HG03175 (cell line): ENCODE measurements at regions not wholly inside any gene's neighbourhood (a gene's known extent, or its start where the extent isn't known, plus 50 kb on each side); places are given as distances from the start of the nearest gene placed in this dataset.

Experiments used
- ATAC-seq: cut with Tn5 transposase; IDR thresholded peaks from one replicate; pipeline ENCODE4 v1.9.1; 2021; ENCODE audit warnings: mild to moderate bottlenecking, moderate library complexity; ENCODE audit not compliant: unreplicated experiment

GRCh38 chrX:39609941-39610340 lies 487.8 kb downstream of the BCOR start:
- ATAC-seq, result no peak

DNA sequence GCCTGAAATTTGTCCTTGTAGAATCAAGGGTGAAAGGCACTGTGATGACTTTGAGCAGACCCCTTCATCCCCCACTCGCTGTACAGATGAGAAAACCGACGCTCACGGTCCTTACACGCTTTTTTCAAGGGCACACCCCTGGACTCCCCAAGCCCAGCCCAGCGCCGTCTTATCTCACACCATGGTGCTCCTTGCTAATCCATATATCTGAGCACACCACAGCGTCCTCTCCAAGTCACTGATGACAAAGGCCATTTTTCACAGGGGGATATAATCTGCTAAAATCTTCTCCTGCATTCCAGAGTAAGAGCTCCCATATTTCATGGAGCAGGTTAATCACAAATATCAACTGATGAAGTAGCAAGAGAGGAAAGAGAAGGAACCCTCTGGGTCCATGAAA lies 486.3 kb downstream of the BCOR start:
- no peak for ATAC-seq

- no peak for ATAC-seq
Observed at GRCh38 chrX:39613482-39613995, 484.2 kb downstream of the BCOR start.

DNA sequence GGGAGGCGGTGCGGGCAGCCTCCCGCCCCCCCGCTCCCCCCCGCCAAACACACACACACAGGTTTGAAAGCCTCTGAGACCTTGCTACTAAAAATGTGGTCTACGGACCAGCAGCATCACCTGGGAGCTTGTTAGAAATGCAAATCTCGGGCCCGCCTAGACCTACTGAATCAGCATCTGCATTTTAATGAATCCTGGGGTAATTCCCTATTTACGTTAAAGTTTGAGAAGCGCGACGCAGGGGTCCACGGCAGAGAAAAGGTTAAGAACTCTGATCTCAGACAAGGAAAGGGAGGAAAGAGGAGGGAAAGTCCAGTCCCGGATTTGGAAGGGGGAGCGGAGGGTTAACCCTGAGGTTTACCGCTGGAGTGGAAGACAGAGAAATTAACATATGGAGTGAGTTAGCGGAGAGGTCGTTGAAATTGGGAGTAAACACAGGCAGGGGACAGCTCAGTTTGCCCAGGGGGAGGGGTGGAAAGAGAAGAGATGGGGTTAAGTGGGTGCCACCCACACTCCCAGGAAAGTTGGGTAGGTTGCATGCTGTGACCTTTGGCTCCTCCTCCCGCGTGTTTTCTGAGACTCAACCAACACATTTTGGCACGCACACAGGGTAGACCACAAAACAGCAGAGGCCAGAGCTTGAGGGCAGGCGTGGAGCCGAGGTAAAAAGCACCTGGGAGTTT lies 483.6 kb downstream of the BCOR start:
- ATAC-seq, result no peak

- no peak for ATAC-seq
Observed at GRCh38 chrX:39614680-39614998, 483.1 kb downstream of the BCOR start.

DNA sequence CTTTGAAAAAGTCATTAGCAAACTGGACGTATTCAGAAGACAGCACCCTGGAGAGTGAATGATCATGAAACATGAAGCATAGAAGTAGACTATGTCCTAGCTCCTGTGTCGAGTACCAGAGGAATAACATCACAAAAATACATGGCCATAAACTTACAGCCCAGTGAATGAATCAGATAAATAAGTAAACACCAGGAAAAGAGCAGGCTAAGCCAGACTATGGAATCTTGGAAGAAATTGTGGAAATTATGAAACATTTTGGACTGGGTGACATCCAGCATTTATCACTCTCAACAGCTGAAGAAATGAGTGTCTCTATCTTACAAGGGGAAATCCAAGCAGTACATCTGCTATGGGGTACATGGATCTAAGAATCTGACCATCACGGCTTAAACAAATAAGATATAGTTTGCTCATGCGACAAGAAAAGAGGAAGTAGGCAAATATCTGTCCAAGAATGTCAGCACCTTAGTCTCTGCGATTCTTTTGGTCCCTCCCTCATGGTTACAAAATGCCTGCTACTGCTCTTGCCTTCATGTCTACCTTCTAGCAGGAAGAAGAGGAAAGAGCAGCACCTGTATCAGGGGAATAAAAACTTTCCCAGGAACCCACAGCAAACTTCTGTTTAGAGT lies 481.5 kb downstream of the BCOR start:
- peak; percentile 56 for ATAC-seq

DNA sequence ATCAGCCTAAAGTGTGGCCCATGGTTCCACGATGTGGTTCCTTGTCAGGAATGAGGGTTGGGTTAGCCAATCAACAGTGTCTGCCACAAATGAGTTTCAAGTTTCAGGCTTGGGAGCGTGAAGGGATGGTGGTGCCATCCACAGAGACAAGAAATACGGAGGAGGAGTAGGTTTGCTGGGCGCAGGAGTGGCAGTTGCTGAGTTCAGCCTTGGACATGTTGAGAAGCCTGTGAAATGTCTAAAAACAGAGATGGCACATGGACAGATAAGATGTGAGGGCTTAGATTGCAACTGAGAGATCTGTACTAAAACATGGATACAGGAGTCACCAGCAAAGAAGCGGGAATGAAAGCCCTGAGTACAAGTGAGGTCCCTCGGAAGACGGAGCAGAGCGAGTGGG lies 481.0 kb downstream of the BCOR start:
- no peak for ATAC-seq

GRCh38 chrX:39618178-39618577 lies 479.6 kb downstream of the BCOR start:
- no peak for ATAC-seq

DNA sequence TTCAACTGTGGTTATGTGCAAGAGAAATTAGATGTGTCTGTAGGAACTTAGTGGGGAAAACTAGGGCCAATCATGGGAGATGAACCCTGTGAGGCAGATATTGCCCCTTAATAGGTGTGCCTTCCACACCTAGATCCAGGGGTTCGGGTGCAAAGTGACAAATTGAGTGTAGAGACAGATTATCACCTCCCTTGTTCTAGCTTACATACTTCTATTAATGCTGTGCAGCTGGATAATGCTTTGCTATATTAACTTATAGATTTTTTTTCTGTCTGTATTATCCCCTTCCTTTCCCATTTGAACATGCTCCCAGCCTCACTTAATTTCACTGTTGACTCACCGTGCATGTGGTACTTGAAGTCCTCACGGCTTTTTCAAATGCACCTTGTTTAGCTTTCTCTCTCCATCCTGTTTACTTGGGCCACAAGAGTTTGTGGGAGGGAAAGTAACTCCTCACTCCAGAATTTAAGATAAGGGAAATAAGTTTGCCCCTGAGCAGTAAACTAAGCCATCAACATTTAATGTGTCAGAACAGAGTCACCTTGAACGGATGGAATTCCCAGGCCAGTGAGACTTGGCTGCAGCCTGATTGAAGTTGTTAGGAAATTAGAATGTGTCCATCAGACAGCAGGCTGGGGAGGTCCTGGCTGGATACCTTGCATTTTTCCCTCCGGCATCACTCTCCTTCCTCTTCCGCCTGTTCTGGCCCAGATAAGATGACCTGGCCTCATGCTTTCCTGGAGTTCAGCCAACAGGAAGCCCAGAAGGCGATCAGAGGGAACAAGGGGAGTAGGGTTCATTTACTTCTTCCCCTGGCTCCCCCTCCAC lies 478.4 kb downstream of the BCOR start:
- no peak for ATAC-seq

- ATAC-seq, result no peak
Observed at GRCh38 chrX:39624166-39624565, 473.6 kb downstream of the BCOR start.

GRCh38 chrX:39625810-39626209 lies 471.9 kb downstream of the BCOR start:
- ATAC-seq, result no peak

- no peak for ATAC-seq
Observed at GRCh38 chrX:39626749-39627148, 471.0 kb downstream of the BCOR start.

DNA sequence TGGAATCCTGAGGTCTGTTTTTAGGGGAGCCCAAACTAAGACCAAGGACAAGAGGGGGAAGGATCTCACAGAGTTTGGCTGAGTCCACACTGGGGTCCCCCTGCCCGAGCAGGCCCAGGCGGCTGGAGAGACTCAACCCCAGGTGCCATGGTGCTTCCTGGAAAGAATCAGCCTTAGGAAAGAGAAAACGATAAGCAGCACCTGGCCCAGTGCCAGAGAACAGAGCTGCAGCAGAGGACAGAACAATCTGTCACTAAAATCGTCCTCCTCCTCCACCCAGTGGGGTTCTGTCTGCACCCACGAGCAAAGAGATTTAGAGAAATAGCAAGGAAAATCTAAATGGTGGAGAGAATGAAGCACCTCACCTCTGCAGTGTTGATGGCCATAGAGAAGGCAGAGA lies 470.5 kb downstream of the BCOR start:
- ATAC-seq, result no peak

DNA sequence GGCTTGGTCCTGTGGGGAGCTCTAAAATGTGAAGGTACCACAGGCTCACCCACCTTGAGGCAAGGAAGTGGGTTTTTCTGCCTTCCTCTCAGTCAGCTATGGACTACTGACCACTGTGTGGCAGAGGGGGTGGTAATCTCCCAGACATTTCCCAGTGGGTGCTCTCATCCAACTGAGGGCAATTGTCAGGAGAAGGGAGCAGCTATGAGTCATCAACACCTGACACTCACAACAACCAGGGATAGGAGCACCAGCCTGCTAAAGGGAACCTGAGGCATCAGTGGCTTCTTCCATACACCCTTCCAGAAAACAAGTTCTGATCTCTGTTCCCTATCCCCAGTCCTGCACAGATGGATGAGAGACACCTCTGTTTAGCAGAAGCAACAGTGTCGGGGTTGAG lies 468.8 kb downstream of the BCOR start:
- ATAC-seq, result no peak

- ATAC-seq, result no peak
Observed at GRCh38 chrX:39630344-39630743, 467.4 kb downstream of the BCOR start.

DNA sequence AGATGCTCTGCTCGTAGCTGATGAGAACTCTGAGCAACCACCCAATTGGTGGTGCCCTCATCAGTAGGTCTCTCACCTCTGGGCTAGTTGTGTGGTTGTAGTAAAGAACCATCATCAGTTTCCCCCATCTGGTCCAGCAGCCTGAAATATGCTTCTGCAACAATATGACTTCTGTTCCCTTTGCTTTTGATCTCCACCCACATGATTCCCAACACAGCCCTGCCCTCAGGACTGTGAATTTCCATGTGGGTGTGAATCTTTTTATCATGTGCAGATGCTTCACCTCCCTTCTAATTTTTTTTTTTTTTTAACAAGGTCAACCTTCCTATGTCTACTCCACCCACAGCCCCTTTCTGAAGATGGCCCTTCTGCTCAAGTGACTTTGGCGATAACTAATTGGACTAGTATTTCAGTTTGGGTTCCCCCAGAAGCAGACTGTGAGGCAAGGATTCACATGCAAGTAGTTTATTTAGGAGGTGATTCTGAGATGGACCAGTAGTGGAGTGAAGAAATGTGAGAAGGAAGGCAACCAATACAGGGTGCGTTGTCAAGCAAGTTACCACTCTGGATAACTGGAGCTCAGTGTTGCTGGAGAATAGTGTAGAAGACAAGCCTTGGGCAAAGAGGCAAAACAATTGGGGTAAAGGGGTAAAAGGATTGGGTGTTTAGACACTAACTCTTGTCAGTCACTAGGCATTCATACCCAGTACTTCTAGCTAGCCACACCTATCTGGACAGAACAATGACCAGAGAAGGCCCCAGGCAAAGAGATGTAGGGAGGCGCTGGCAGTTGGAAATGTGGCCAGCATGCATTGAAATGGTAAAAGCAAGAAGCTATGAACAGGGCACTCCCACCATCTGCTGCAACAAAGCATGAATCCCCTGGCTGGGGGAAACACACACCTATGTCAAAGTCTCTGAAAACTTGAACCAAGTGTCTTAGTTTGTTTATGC lies 466.2 kb downstream of the BCOR start:
- ATAC-seq, result no peak

DNA sequence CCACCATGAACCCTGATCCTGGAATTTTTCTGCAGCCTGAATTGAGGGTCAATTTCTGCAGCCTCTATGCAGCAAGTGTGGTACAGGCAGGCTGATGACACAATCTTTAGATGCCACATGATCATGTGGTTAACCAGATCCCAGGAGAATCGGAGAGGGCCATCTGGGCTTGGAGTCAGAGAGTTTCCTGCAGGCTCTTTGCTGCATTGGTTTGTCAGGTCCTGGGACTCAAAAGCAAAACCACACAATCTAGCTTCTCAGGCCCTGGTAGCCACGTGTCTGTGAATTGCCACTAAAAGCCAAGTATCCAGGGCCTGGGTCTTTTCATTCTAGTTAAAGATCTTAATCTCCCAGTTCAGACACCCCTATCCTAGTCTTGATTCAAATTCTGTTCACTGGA lies 464.5 kb downstream of the BCOR start:
- ATAC-seq, result no peak

DNA sequence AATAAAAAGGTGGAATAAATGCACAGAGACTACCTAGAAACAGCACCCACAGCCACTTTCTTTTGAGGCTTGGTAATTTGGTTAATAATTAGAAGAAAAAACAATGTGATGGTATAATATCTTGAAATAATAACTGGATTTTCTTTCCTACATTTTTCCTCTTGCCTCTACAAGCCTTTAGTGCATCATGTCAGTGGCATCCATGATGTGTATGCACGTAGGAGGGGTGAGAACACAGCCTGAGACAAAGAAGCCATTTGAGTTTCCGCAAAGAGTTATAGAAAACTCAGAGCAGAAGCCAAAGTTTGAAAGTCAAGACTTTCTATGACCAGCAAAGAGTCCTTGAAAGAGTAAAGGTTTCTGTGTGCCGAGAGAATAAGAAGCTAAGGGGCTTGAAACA lies 461.3 kb downstream of the BCOR start:
- ATAC-seq, result no peak

DNA sequence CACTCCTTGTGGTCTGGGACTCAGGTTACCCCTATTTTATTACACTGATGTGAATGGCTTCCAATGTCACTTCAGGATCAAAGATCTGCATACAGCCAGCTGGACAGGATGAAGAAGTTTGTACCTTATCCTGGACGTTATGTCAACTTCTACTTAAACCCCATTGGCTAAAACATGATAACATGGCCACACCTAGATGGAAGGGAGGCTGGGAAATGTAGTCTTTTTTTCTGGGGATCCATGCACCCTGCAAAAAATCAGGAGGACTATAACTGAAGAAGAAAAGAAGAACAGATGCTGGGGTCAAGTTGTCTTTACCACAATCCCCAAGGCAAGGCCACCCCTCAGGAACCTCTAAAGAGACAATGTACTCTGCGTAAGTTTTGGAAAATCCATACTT lies 459.2 kb downstream of the BCOR start:
- no peak for ATAC-seq

DNA sequence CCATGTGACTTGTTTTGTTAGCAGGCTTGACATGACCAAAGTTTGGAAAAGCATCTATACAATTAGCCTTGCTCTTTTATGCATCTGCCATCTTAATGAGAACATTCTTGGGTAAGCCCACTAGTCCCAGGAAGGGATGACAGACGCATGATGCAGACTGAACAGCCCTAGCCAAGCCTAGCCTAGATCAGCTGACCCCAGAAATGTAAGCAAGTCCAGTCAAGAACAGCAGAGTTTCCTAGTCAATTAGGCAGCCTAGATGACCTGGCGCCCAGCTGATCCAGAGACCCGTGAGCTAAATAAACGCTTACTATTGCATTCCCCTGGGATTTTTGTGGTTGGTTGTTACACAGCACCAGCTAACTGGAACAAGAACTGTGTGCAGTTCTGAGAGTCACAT lies 457.9 kb downstream of the BCOR start:
- ATAC-seq, result no peak

DNA sequence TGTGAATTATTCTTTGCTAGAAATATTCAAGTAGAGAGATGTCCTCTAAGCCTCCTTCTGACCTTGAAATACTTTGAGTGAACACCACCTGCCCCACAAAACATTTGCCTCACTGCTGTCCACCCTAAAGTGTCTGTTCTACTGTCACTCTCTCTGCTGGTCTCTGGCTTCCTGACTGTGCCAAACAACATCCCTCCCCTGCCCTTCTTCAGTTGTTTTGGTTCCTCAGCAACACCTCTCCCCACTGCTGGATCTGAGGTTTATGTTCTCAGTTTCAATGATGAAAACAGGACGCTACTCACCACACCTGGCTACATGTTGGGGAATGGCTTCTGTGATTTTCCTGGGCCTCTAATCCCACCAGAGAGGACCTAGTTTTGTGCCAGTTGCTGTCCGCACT lies 456.9 kb downstream of the BCOR start:
- no peak for ATAC-seq
